Breast epithelium (tissue), 3 donors: ENCODE measurements at regions not wholly inside any gene's neighbourhood (a gene's known extent, or its start where the extent isn't known, plus 50 kb on each side); places are given as distances from the start of the nearest gene placed in this dataset.

ENCODE experiments used
- CTCF ChIP-seq, 3 donors: fragments of 450-650 bp; IDR thresholded peaks; one replicate each; pipeline ENCODE4 v1.5.1; 2016 to 2017; ENCODE audit warnings: antibody characterized with exemption in 3 of 3, mild to moderate bottlenecking in 3 of 3, moderate library complexity in 3 of 3
- POLR2A ChIP-seq: fragments of 450-650 bp; IDR thresholded peaks from one replicate; pipeline ENCODE4 v1.6.1; 2016; ENCODE audit warnings: antibody characterized with exemption, mild to moderate bottlenecking, moderate library complexity
- POLR2AphosphoS5 ChIP-seq, 3 donors: sonication (generic); formaldehyde crosslinking; IDR thresholded peaks; one replicate each; pipeline ENCODE4 v1.6.1; 2017; ENCODE audit warnings: antibody characterized with exemption in 3 of 3

GRCh38 chr2:7952046-7952745, 729.7 kb upstream of the ID2 start:
- TF ChIP-seq CTCF (IDR thresholded peaks at IDR 0.05) = no peak
- TF ChIP-seq POLR2AphosphoS5 (IDR thresholded peaks at IDR 0.05) = no peak
- no peak for TF ChIP-seq POLR2A
